Activated gamma-delta T cell treated with Interleukin-2 at 50 U/mL for 16 hours (primary cell): ENCODE measurements at regions not wholly inside any gene's neighbourhood (a gene's known extent, or its start where the extent isn't known, plus 50 kb on each side); places are given as distances from the start of the nearest gene placed in this dataset.
"Not testable (repeated sequence)": the region's sequence is repeated elsewhere in the genome, so short reads cannot be mapped to it uniquely, and the experiment has no call there.

Experiments
- DNase-seq: peaks from one replicate; pipeline ENCODE4 v3.0.0-alpha.2; 2020

DNA sequence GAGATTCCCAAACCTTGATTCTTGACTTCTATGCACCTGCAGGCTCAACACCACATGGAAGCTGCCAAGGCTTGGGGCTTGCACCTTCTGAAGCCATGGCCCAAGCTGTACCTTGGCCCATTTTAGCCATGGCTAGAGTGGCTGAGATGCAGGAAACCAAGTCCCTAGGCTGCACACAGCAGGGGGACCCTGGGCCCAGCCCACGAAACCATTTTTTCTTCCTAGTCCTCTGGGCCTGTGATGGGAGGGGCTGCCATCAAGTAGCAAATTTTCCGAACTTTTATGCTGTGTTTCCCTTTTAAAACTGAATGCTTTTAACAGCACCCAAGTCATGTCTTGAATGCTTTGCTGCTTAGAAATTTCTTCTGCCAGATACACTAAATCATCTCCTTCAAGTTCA, 253.9 kb upstream of the RPS23 start:
- DNase-seq: not testable (repeated sequence)

DNA sequence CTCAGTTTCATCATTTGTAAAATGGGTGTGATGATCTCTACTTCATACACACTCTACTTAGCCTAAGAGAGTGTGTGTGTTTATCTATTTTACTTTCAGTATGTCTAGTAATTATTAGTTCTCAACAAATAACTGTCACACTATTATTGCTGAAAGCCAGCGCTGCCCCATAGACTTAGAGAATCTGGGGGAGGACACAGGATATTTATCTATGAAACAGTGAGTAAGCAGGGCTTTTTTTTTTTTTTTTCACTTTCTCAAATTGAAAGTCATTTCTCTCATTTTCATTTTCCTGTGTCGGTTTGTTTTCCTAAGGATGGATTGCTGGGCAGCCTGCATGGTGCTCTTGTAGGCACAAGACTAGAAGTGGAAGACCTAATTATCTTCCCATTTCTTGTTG, 248.4 kb upstream of the RPS23 start:
- DNase-seq: no peak

DNA sequence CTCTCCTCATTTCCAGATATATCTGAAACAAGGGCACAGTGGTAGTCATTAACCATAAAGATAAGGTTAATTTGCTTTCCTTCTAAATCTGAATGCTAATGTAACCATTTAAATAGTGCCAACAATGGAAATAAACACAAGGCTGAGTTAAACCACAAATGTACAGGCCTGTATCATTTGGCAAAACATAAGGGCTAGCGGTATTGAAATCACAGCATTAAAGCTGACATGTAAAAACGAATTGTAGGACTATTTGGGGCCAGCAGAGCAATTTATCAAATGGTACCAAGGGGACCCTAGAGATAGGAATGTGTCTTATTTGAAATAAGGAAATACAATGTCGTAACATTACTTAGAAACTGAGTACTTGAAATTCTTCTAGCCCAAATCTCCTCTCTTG, 247.5 kb upstream of the RPS23 start:
- no peak for DNase-seq

DNA sequence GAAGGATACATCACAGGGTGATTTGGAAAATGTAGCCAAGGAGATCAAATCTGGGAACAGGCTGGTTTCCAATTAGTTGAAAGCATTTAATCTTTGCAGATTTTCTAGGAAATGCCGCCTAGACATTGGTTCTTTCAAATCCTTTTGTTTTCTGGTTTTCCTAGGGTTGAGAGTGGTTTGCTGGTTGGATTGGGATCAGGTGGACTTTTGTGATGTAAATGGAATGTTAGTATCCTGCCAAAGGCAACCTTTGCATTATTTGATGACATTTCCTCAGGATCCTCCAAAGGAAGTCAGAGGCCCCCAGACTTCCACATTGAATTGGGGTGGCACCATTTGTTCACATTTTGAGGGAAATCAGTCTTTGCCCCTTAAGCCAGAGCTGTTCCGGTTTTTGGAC, 245.5 kb upstream of the RPS23 start:
- DNase-seq: no peak

DNA sequence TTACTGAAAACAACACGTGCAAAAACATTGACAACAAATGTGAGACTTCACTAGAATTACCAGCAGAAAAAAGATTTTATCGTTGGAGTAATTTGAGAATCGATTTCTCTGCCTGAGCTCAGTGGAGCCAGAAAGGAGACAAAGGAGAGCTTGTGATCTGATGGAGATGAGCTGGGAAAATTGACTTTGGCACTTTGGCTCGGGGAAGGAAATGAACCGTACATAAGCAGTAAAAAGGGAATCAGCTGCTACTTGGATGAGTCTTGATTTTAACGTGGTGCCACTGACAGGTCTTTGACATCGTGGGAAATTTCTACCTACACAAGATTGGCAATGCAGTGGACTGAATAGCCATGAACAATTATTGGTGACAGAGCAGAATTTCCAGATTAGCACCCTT, 244.7 kb upstream of the RPS23 start:
- no peak for DNase-seq

DNA sequence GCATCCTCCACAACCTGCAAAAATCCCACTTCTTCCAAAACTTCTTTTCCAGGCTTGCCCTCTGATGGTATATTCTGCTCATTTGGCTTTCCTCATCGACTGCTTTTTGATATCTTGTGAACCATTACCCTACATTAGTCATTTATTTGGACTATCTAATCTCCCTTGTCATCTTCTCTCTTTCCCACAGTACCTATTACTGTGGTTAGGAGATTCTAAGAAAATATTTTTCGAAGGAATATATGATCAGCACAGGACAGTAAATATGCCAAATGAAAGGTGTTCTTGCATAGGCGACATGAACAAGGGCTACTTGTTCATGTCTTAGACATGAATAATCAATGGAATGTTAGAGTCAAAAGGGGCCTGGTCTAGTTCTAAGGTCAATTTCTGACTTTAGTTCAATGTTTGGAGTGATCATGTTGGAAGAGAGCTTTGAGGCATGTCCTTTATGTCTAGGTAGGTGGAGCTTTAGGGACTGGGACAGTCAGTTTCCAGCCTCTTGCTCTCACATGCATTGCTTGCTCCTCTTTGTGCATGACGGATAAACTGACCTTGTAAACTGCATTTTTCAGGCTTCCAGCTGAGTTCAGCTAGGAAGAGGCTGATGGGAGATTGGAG, 243.4 kb upstream of the RPS23 start:
- no peak for DNase-seq

DNA sequence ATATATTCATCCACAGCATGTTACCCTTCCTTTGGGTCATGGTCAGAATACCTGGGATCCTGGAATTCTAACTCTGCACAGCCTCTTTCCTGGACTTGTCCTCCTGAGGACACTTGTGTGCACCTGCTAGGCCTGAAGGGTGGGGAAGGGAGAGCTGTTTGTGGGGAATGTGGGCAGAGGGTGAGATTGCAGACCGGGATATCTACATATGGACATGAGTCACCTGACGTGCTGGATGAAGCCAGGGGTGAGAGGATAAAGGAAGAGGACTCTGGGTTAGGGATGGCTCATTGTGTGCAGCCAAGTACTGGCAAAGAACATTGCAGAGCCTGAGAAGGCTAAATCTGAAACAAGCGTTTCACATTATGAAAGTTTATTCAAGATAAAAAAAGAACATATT, 241.4 kb upstream of the RPS23 start:
- DNase-seq: no peak

DNA sequence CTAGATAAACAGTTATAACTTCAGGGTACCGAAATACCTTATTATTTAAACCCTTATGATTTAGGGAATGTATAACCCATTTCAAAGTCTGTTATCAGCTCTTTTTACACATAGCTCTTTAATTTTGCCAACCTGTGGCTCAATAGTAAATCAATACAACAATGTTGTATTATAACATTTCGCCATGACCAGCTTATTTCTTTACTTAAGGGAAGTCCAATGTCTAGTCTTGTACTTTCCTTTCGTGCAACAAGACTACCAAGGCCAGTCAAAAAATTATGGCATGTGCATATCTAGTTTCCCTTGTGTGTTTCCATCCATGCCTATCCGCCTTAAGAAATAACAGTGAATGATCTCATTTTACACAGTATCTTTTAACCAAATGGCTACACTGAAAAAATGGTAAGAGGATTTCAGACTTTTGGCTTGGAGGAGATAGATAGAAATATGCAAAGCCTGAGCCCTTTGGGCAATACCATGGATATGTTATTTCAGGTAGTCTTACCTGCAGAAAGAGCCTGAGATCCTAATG, 239.5 kb upstream of the RPS23 start:
- DNase-seq: no peak

DNA sequence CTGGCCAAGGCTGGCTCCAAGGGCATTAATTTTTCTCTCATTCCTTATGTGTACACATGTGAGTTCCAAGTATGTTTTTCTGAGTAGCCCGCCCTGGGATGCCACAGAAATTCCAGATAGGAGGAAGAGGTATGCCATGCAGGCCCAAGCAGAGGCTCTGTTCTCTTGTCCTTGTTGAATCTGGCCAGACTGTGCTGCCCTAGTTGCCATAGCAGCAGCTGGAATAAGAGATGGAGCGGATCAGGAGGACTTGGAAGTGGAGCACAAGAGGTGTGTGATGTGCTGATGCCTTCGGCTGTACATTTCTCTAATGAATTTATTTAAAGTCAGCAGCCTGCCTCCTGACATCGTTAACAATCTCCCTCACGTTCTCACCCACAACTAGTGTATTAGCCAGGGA, 235.6 kb upstream of the RPS23 start:
- no peak for DNase-seq

DNA sequence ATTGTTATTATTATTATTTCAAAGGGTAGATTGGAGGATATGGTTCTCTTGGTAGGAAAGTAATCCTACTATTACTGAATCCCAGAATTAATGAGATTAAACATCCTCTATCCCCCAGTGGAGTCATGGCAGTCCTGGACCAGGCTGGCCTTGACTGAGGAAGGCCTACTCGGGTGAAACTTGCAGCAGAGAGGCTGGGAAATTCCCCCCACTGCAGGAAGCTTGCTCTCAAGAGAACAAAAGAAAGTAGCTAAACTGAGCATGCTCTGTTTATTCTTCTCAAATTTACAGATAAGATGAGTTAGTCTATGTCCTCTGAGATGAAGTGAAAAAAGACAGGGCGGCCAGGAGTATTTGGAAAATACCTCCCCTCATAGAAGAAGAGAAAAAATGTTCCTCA, 233.9 kb upstream of the RPS23 start:
- no peak for DNase-seq

DNA sequence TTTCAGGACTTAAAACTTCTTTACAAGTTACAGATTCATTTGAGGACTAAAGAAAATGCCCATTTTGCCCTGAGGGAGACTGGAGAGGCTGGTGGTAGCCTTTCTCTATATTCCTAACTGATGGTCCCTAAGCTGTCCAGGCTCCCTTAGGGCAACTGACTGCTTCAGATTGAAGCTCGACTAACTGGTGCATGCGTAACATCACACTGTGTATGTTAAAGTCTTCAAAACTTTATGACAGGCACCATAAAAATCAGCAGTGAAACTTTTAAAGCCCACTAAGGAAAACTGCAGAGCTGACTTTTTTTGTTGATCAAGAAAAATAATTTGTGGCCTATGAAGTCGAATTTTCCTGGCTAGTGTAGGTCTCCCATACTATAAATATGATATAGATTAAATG, 233.0 kb upstream of the RPS23 start:
- DNase-seq: no peak

DNA sequence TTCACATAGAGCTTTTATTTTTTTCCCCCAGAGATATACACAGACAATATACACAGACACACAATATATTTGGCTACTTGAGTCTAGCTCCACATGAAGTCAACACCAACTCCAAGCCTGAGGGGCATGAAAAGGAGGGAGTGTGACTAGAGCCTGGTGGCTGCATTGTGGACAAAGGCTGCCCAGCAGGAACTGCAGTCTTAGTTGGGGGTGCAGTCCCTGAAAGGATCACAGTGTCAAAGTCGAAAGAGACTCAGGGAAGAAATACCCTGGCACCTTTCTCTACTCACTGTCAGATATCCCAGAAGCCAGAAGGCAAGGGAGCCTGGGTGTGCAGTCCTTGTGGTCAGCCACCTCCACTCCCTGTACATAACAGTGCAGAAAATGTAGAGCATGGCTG, 231.6 kb upstream of the RPS23 start:
- DNase-seq: no peak

DNA sequence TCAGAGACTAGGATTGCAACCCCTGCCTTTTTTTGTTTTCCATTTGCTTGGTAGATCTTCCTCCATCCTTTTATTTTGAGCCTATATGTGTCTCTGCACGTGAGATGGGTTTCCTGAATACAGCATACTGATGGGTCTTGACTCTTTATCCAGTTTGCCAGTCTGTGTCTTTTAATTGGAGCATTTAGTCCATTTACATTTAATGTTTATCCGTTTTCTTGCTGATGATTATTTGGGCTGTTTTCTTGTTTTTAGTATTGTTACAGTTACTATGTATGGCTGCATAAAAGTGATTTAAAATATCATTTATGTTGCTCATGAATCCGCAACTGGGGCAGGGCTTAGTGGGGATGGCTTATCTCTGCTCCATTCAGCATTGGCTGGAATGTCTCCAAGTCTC, 228.2 kb upstream of the RPS23 start:
- not testable (repeated sequence) for DNase-seq

DNA sequence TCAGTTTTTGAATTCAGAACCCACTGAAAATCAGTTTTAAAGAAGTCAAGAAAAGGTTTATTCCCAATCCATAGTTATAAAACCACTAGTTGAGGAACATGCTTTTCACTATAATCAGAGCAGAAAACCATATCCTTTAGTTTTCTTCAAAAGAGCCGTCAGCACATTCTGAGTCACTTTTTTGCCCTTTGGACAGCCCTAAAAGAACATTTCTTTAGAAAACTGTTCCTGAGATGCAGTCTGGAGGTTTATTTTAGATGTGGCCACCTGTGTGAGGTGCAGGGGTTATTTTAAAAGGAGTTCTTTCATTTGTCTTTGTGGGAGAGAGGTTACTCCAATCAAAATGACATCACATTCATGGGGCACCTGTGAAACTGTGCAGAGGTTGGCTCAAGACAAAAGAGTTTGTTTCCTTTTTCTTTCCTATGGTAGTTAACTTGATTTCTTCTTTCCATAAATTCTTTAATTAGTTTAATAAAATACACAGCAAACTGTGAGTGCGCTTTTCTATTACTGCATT, 221.6 kb upstream of the RPS23 start:
- DNase-seq: no peak

DNA sequence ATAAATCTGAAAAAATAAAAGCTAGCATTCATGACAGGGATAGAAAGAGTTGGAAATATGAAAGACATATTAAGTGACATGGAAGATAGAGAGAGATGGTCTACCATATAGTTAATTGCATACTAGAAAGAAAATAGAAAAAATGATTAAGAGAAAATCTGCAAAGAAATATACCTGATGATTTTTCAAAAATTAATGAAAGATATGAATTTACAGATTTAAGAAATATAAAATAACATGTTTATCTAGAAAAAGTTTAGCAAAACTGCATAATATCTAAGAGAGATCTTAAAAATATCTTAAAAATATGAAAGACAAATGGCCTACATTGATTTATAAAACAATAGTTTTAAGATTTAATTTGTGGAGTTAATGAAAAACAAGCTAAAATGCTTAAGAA, 219.1 kb upstream of the RPS23 start:
- DNase-seq: no peak

DNA sequence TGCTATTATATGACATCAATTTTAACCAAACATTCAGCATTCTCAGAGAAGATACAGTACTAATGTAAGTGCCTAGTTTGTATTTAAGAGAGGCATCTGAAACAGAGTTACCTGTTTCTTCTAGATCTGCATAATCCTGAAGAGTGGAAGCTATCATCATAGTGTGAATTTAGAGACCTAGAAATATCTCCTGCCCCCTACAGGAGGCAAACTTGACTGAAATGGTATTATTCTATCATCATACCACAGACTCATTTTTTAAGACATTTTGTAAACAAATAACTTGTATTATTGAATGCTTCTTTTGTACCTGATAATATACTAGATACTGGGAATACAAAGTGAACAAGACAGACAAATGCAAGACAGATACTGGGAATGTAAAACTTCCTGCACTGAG, 216.8 kb upstream of the RPS23 start:
- DNase-seq: no peak

DNA sequence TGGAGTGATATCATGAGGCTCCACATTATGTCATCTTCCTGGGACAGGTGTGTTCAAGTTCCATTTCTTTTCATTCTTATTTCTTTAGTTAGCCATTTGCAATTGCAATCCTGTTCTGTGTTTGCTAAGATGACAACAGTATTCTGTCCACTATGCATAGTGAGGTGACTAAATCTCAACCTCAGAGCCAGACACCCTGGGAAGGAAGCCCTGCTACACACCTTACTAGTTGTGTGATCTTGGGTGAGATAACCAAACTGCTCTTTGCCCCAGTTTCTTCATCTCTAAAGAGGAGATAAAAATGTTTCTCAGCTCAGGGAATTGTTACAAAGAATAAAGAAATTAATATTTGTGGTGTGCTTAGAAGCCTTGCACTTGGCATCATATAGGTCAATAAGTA, 215.1 kb upstream of the RPS23 start:
- no peak for DNase-seq

DNA sequence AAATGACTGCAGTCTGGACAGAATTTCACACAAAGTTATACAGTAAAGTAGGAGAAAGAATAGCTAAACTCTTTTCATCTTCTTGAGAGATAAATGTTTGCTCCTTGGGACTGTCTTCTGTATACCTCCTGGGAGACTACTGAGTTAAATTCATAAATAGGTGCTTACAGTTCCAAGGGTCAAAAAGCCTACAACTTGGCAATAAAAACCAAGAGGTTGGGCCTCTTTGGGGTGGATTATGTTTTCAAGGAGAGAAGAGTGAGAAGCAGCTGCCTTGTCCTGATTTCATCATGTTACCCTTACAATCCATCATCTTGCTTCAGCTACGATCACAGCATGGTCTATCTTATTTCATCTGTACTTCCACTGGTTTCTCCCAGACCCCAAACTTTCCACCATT, 213.2 kb upstream of the RPS23 start:
- no peak for DNase-seq

DNA sequence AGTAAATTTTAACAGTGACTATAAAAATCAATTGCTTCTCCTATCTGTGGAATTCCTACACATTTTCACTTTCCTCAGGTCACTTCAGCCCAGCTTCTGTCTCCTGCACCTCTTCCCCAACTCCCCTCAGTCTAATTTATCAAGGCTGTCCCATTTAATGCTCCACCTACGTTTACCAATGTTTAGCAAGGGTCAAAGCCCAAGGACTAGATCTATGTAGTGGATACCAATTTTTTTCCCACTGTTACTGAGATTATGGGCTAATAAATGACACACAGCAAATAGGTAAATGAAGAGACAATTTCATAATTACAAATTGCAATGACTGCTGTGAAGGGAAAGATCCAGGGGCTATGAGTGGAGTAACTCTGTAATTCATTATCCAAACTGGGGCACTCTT, 211.5 kb upstream of the RPS23 start:
- no peak for DNase-seq

DNA sequence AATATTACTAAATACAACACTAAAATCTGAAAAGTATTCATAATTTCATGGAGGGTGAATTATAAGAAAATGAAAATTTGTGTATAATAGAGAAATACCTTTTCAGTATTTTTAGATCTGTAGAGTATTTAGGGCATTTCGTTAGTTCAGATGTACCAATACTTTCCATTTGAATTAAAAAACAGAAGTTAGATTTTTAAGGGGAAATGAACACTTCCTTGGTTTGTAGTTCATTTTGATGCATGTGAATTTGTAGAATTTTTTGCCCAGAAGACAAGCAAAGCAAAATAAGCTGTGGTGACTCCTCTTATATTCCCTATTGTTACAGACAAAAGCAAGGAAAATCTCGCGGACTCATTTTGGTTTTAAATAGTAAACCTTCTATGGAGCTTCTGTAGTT, 209.0 kb upstream of the RPS23 start:
- no peak for DNase-seq

DNA sequence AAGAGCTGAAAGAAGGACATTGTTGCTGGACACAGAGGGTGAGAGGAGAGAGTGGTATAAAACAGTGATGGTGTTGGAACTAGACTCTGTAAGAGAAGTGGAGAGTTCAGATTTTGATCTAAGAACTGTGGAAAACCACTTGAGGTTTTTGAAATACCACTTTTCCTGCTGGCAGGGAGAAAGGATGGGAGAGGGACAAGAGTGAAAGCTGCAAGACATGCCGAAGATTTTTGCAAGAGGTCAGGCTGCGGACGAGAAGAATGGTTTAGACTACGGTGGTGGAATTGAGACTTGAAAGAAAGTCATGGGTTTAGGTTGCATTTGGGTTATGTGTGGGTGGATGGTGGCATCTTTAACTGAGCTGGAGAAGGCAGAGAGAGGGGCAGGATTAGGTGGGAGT, 202.2 kb upstream of the RPS23 start:
- no peak for DNase-seq

DNA sequence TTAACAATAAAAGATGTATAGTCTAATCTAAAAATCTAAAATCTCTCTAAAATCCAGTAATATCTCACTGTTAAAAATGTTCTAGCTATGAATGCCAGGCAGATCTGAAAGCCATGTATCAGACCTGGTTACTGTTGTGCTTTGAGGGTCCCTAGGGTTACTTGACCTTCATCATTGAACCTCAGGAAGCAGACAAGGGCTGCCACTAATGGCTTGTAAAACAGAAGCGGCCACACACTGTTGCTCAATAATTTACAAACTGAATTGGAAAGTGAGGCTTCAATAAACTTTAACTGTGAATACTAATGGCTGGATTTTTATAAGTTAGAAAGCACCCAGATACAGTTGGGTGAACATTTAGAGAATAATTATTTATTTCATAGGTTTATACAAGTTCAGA, 198.0 kb upstream of the RPS23 start:
- no peak for DNase-seq

DNA sequence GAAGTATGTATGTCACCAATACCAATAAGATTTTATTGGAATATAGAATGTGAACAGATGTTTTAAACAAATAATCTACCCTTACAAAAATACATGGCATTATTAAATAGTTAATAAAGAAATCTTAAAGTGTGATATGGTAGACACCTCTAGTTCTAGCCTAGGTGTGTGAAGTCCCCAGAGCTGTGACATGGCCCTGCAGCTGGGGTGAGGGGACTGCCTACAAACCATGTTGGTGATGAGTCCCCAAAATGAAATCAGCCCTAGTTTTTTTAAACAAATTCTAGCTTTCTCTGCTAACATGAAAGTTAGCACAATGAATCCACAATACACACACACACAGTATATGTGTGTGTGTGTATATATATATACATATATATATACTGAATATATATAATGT, 195.1 kb upstream of the RPS23 start:
- no peak for DNase-seq

DNA sequence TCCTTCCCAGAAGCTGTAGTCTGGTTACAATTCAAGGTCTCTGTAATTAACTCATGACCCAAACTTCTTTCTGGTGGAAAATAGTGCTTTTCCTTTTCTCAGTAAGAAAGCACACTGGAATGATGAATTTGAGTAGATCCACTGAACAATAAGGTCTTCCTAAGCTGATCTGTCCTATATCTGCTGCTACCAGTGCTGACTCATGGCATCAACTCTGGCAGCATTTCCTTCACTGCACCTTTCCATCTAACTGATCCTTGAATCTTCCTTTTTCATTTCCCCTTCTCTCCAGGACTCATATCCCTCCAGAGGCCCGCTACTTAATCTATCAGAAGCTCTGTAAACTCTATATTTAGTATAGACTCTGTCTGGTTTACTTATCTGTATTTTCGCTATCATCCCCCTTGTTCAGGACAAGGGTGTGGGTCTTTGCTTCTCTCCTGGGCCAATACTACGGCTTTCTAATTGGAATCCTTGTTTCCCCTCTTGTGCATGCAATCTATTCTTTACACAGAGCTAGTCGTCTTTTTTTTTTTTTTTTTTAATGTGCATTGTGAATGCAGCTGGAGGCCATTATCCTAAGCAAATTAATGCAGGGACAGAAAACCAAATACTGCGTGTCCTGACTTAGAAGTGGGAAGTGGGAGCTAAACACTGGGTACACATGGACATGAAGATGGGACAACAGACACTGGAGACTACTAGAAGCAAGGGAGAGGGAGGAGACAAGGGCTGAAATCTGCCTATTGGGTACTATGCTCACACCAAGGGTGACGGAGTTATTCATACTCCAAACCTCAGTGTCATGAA, 192.2 kb upstream of the RPS23 start:
- DNase-seq: no peak
